Loucy (cell line): ENCODE measurements at regions not wholly inside any gene's neighbourhood (a gene's known extent, or its start where the extent isn't known, plus 50 kb on each side); places are given as distances from the start of the nearest gene placed in this dataset.

Experiments used
- H2AFZ ChIP-seq: fragments of 200-600 bp; sonication (generic); 2 replicates; pipeline ENCODE4 v1.6.0; 2016; ENCODE audit warnings: antibody characterized with exemption, mild to moderate bottlenecking, low read length, moderate library complexity
- H3F3A ChIP-seq: fragments of 200-600 bp; 2 replicates; pipeline ENCODE4 v1.6.0; 2016; ENCODE audit warnings: antibody characterized with exemption, low read depth, mild to moderate bottlenecking
- H3K27me3 ChIP-seq: fragments of 200-600 bp; sonication (generic); 2 replicates; pipeline ENCODE4 v1.6.1; 2014; ENCODE audit warnings: low read length, mild to moderate bottlenecking; ENCODE audit not compliant: insufficient read depth, poor library complexity, severe bottlenecking
- H3K36me3 ChIP-seq: fragments of 200-600 bp; sonication (generic); 2 replicates; pipeline ENCODE4 v1.6.1; 2016; ENCODE audit warnings: low read length; ENCODE audit not compliant: insufficient read depth
- H3K4me1 ChIP-seq: fragments of 200-600 bp; sonication (generic); 2 replicates; pipeline ENCODE4 v1.5.1; 2014; ENCODE audit warnings: low read length, mild to moderate bottlenecking; ENCODE audit not compliant: insufficient read depth, poor library complexity, severe bottlenecking
- H3K4me2 ChIP-seq: fragments of 200-600 bp; sonication (generic); 2 replicates; pipeline ENCODE4 v1.6.0; 2014; ENCODE audit warnings: antibody characterized with exemption, low read length, low read depth, mild to moderate bottlenecking; ENCODE audit not compliant: poor library complexity, severe bottlenecking
- H3K4me3 ChIP-seq: fragments of 200-600 bp; sonication (generic); 2 replicates; pipeline ENCODE4 v1.5.1; 2014; ENCODE audit warnings: low read length, mild to moderate bottlenecking, mixed read lengths; ENCODE audit not compliant: poor library complexity, severe bottlenecking
- H3K79me2 ChIP-seq: fragments of 200-600 bp; sonication (generic); 2 replicates; pipeline ENCODE4 v1.6.1; 2014; ENCODE audit warnings: low read length; ENCODE audit not compliant: insufficient read depth
- H3K9ac ChIP-seq: fragments of 200-600 bp; sonication (generic); 2 replicates; pipeline ENCODE4 v1.6.0; 2014; ENCODE audit warnings: mild to moderate bottlenecking, low read depth, low read length, moderate library complexity; ENCODE audit not compliant: poor library complexity, severe bottlenecking
- H3K9me2 ChIP-seq: fragments of 200-600 bp; sonication (generic); replicated peaks from 2 replicates; pipeline ENCODE4 v1.6.1; 2016; ENCODE audit warnings: low read depth, low read length, mixed read lengths
- H3K9me3 ChIP-seq: fragments of 200-600 bp; sonication (generic); 2 replicates; pipeline ENCODE4 v1.6.1; 2014; ENCODE audit warnings: mild to moderate bottlenecking, antibody characterized with exemption, low read length, low read depth; ENCODE audit not compliant: insufficient read depth
- H4K20me1 ChIP-seq: fragments of 200-600 bp; sonication (generic); 2 replicates; pipeline ENCODE4 v1.6.0; 2014; ENCODE audit warnings: antibody characterized with exemption, low read length, mild to moderate bottlenecking; ENCODE audit not compliant: insufficient read depth, poor library complexity, severe bottlenecking
- CTCF ChIP-seq: fragments of 200-600 bp; sonication (generic); conservative IDR thresholded peaks from 2 replicates; pipeline ENCODE4 v1.5.1; 2014; ENCODE audit warnings: mild to moderate bottlenecking, antibody characterized with exemption, low read length
- EZH2phosphoT487 ChIP-seq: fragments of 200-600 bp; IDR thresholded peaks from 2 replicates; pipeline ENCODE4 v1.6.1; 2018; ENCODE audit warnings: antibody characterized with exemption, mild to moderate bottlenecking, moderate library complexity, borderline replicate concordance

GRCh38 chr16:31693733-31694132 is 166.0 kb downstream of the AHSP start:
- no peak overlapping the region for H3K4me2 ChIP-seq
- TF ChIP-seq CTCF (no peak), EZH2phosphoT487 (no peak)
- peaks cover 21% of the 10 kb centered on the region for H3K4me1 ChIP-seq
- no peaks in the 10 kb centered on the region for H3K79me2 ChIP-seq
- no peak overlapping the region for H3K9ac ChIP-seq
- no peaks in the 10 kb centered on the region for H3K36me3 ChIP-seq
- H3K9me2 ChIP-seq, result no peaks in the 10 kb centered on the region
- no peak overlapping the region for H2AFZ ChIP-seq
- no peaks in the 10 kb centered on the region for H3F3A ChIP-seq
- no peak overlapping the region for H3K4me3 ChIP-seq
- H3K9me3 ChIP-seq, result no peaks in the 10 kb centered on the region
- H4K20me1 ChIP-seq, result no peaks in the 10 kb centered on the region
- H3K27me3 ChIP-seq, result no peaks in the 10 kb centered on the region

- Histone ChIP-seq H3K4me3 (no peak overlapping the region), H3K27me3 (no peaks in the 10 kb centered on the region), H3K79me2 (no peaks in the 10 kb centered on the region), H3K4me1 (peaks cover 21% of the 10 kb centered on the region), H3K36me3 (no peaks in the 10 kb centered on the region), H2AFZ (no peak overlapping the region), H3K4me2 (no peak overlapping the region), H3K9me2 (no peaks in the 10 kb centered on the region), H3K9ac (no peak overlapping the region), H3K9me3 (no peaks in the 10 kb centered on the region), H3F3A (no peaks in the 10 kb centered on the region), H4K20me1 (no peaks in the 10 kb centered on the region)
- no peak for TF ChIP-seq CTCF
- no peak for TF ChIP-seq EZH2phosphoT487
These were observed 166.8 kb downstream of the AHSP start for GRCh38 chr16:31694461-31694860.

- Histone ChIP-seq H3K9ac (no peak overlapping the region), H3K36me3 (no peaks in the 10 kb centered on the region), H3K79me2 (peaks cover 2% of the 10 kb centered on the region; the same call in 1 of the 2 replicates), H3K4me3 (peak overlapping the region; percentile 35), H3K9me2 (no peaks in the 10 kb centered on the region), H3K4me1 (peaks cover 21% of the 10 kb centered on the region), H2AFZ (no peak overlapping the region; the same call in 1 of the 2 replicates), H4K20me1 (peaks cover 2% of the 10 kb centered on the region), H3K4me2 (peak overlapping the region; percentile 59), H3K27me3 (no peaks in the 10 kb centered on the region), H3K9me3 (no peaks in the 10 kb centered on the region), H3F3A (no peaks in the 10 kb centered on the region)
- TF ChIP-seq CTCF (peak; percentile 33), EZH2phosphoT487 (no peak)
These were observed 168.0 kb downstream of the AHSP start for GRCh38 chr16:31695667-31696066.
